ENCODE measurements at regions not wholly inside any gene's neighbourhood (a gene's known extent, or its start where the extent isn't known, plus 50 kb on each side); places are given as distances from the start of the nearest gene placed in this dataset.

GRCh38 chr15:92753591-92753990 lies 98.0 kb upstream of the FAM174B start:
- H3K27me3 ChIP-seq (ENCODE audit: insufficient read depth, low read length), result no peaks in the 10 kb centered on the region
- TF ChIP-seq EGR1 (IDR thresholded peaks at IDR 0.05; ENCODE audit: low read depth) (no peak), SIN3A (IDR thresholded peaks at IDR 0.05; ENCODE audit: low read depth) (no peak), POLR2AphosphoS5 (IDR thresholded peaks at IDR 0.05; ENCODE audit: low read depth, low read length) (no peak), ELF1 (IDR thresholded peaks at IDR 0.05; ENCODE audit: borderline replicate concordance, low read depth) (no peak), CBX3 (IDR thresholded peaks at IDR 0.05; ENCODE audit: low read depth) (no peak), REST (IDR thresholded peaks at IDR 0.05; ENCODE audit: low read depth) (no peak), MAX (IDR thresholded peaks at IDR 0.05) (no peak), EZH2phosphoT487 (IDR thresholded peaks at IDR 0.05; ENCODE audit: borderline replicate concordance) (no peak), ZBTB33 (IDR thresholded peaks at IDR 0.05; ENCODE audit: extremely low read depth, insufficient replicate concordance, low read length) (no peak)
- no TSS peak for BruUV-seq (replicated peaks)
- ATAC-seq (no peak), DNase-seq (ENCODE audit: low read depth, low spot score) (no peak)
- POLR2A ChIA-PET, result no interaction called here
- H4K20me1 ChIP-seq (ENCODE audit: insufficient read depth), result no peaks in the 10 kb centered on the region
- H3K4me1 ChIP-seq (ENCODE audit: control insufficient read depth in 1 of 2, insufficient read depth in 2 of 2, low read length in 2 of 2), result peaks cover 3 to 4% of the 10 kb centered on the region in 2 experiments; a peak in 2 of 4 replicates
- no peaks in the 10 kb centered on the region for H3K79me2 ChIP-seq (ENCODE audit: insufficient read depth, low read length)
- no peaks in the 10 kb centered on the region for H3K9me3 ChIP-seq (ENCODE audit: control insufficient read depth in 1 of 2, insufficient read depth in 1 of 2, low read depth in 1 of 2, low read length in 2 of 2)
- H3K36me3 ChIP-seq (ENCODE audit: control insufficient read depth in 1 of 2, insufficient read depth in 2 of 2, low read length in 2 of 2), result no peaks in the 10 kb centered on the region
- intact Hi-C loops (cut with micrococcal nuclease), result no loop called here
- H3K9me2 ChIP-seq (ENCODE audit: insufficient read depth), result no peaks in the 10 kb centered on the region
- H3K4me3 ChIP-seq (replicated peaks in 1 of 2; ENCODE audit: low read depth in 1 of 2, low read length in 2 of 2), result no peak overlapping the region
- RAD21 ChIA-PET (ENCODE audit: low non-redundant PET in 1 of 2, low total read pairs in 2 of 2, uncharacterized antibody in 2 of 2, unreplicated experiment in 2 of 2), result no interaction called here
- no peak overlapping the region for H2AFZ ChIP-seq (ENCODE audit: low read depth, low read length, poor library complexity, severe bottlenecking)
- CTCF ChIA-PET, result no interaction called here
- H3K9ac ChIP-seq (ENCODE audit: low read length), result no peak overlapping the region
- H3K4me2 ChIP-seq (ENCODE audit: low read length), result no peak overlapping the region
- no peak overlapping the region for H3K27ac ChIP-seq (ENCODE audit: low read depth, low read length)

All from HCT116 (cell line).